Body of pancreas (tissue), 4 donors: ENCODE measurements at regions not wholly inside any gene's neighbourhood (a gene's known extent, or its start where the extent isn't known, plus 50 kb on each side); places are given as distances from the start of the nearest gene placed in this dataset.

ENCODE experiments used
- CTCF ChIP-seq, 7 experiments: fragments of 450-650 bp in 4 of 7; fragments of 200-600 bp in 3 of 7; sonication (generic) in 3 of 7; IDR thresholded peaks; one replicate each; pipeline ENCODE4 v1.5.1; 2016 to 2019; ENCODE audit warnings: antibody characterized with exemption in 7 of 7
- POLR2A ChIP-seq, 3 donors: fragments of 450-650 bp; IDR thresholded peaks; one replicate each; pipeline ENCODE4 v1.6.1; 2016; ENCODE audit warnings: antibody characterized with exemption in 3 of 3, mild to moderate bottlenecking in 2 of 3

GRCh38 chr6:12392490-12392889, 102.3 kb downstream of the EDN1 start:
- TF ChIP-seq CTCF (IDR thresholded peaks at IDR 0.05) (no peak), POLR2A (IDR thresholded peaks at IDR 0.05) (no peak)
